WERI-Rb-1 (cell line): ENCODE measurements at regions not wholly inside any gene's neighbourhood (a gene's known extent, or its start where the extent isn't known, plus 50 kb on each side); places are given as distances from the start of the nearest gene placed in this dataset.

Source experiments
- DNase-seq: peaks from one replicate; pipeline ENCODE4 v3.0.0-alpha.2; 2020
- H3K27ac ChIP-seq: fragments of 250-450 bp; sonication (Bioruptor Pico); 2 replicates; pipeline ENCODE4 v1.5.1; 2020; ENCODE audit warnings: mild to moderate bottlenecking, moderate library complexity
- H3K27me3 ChIP-seq: fragments of 250-450 bp; sonication (Bioruptor Pico); 2 replicates; pipeline ENCODE4 v1.5.1; 2021; ENCODE audit warnings: mild to moderate bottlenecking, low read depth, moderate library complexity; ENCODE audit not compliant: insufficient read depth, severe bottlenecking
- H3K36me3 ChIP-seq: fragments of 250-450 bp; sonication (Bioruptor Pico); 2 replicates; pipeline ENCODE4 v1.5.1; 2020; ENCODE audit warnings: mild to moderate bottlenecking, moderate library complexity
- H3K4me3 ChIP-seq: 2 replicates; pipeline ENCODE4 v1.5.1; 2011; ENCODE audit warnings: low read depth, mild to moderate bottlenecking, control low read depth, low read length
- H3K9me3 ChIP-seq: fragments of 250-450 bp; sonication (Bioruptor Pico); 2 replicates; pipeline ENCODE4 v1.5.1; 2021; ENCODE audit warnings: mild to moderate bottlenecking, moderate library complexity; ENCODE audit not compliant: severe bottlenecking
- CTCF ChIP-seq: IDR thresholded peaks from 2 replicates; pipeline ENCODE4 v1.5.1; 2011; ENCODE audit warnings: low read depth, mild to moderate bottlenecking, control low read depth, inconsistent platforms, low read length

- H3K9me3 ChIP-seq, result no peaks in the 10 kb centered on the region
- no peaks in the 10 kb centered on the region for H3K27me3 ChIP-seq
- no peak overlapping the region for H3K27ac ChIP-seq
- no peaks in the 10 kb centered on the region for H3K36me3 ChIP-seq
- H3K4me3 ChIP-seq, result no peak overlapping the region
- DNase-seq, result no peak
- TF ChIP-seq CTCF, result no peak
Observed at GRCh38 chr2:120504936-120505705, 159.2 kb downstream of the INHBB start.

DNA sequence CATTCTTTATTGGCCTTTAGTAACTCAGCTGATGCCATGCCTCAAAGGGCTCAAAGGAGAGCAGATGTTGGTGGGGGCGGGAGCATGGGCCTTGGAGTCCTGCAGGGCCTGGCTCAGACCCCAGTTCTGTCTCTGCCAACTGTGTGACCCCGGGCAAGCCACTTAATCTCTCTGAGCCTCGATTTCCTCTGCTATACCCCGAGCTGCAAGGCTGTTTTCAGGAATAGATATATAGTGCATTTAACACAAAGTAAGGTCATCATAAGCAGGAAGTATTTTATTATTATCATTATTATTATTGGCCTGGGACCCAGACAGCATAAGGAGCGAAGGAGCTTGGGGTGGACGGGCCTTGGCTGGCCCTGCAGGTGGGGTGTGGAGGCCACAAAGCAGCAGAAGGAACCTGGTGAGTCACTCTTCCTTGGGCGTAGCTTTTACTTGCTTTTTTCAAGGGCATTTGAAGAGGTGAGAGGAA is 162.7 kb downstream of the INHBB start:
- no peaks in the 10 kb centered on the region for H3K36me3 ChIP-seq
- H3K9me3 ChIP-seq, result no peaks in the 10 kb centered on the region
- DNase-seq, result no peak
- no peak for TF ChIP-seq CTCF
- H3K4me3 ChIP-seq, result no peak overlapping the region
- H3K27me3 ChIP-seq, result no peaks in the 10 kb centered on the region
- H3K27ac ChIP-seq, result no peak overlapping the region

DNA sequence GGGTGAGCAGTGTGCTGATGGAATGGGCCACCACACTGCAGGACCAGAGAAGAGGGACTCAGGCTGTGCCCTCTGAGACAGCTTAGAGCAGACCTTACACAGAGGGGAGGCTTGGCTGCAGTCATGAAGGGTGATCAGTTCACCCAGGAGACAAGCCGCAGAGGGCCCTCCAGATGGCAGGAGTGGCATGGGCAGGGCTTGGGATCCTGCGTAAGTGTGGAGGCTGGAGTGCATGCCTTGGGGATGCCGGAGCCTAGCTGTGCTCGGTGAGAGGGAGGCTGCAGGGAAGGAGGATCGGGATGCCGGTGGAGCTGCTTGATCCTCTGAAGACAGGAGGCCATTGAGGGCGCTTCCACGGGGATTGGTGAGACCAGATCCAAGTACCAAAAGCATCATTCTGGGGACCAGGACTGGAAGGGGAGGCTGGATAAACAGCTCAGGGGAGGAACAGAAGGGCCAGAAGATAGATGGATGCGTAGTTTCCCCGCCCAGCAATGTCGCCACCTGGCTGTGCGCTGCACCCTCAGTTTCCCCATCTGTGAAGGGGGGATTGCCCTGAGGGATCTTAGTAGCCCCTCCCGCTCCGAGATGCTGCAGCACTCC is 163.4 kb downstream of the INHBB start:
- H3K4me3 ChIP-seq, result no peak overlapping the region
- no peaks in the 10 kb centered on the region for H3K9me3 ChIP-seq
- no peak overlapping the region for H3K27ac ChIP-seq
- no peaks in the 10 kb centered on the region for H3K36me3 ChIP-seq
- peak; percentile 9; the same call in 1 of the 2 replicates for TF ChIP-seq CTCF
- H3K27me3 ChIP-seq, result no peaks in the 10 kb centered on the region
- no peak for DNase-seq

DNA sequence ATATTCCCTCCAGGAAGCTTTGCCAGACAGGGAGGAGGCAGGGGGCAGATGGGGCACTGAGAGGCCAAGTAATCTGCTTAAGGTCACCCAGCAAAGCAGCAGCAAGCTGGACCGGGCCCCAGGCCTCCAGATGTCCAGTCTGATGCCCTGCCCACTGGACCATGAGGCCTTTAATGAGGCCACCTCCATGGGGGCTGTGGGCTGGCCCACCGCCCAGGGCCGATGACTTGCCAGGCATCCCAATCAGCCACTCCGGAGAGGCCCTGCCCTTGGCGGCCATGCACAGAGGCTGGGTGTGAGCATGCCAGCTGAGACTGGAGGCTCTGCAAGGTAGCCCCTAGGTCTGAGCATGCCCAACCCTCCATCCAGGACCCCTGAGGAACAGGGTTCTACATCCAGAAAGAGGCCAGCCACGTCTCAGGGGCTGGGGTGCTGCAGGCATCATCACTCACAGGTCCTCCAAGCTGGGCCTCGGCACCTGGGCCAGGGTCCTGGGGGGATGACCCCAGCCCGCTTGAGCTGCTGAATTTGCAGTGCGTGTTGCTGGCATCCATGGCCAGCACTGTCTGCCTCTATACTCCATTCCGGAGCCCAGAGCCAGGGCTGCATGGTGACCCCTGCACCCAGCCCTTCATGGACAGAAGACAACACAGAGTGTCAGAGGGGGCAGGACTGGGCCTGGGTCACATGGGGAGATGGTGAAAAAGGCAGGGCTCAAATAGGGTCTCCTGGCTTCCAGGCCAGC is 164.2 kb downstream of the INHBB start:
- DNase-seq, result peak; percentile 63
- no peaks in the 10 kb centered on the region for H3K36me3 ChIP-seq
- H3K27me3 ChIP-seq, result no peaks in the 10 kb centered on the region
- no peak for TF ChIP-seq CTCF
- H3K9me3 ChIP-seq, result no peaks in the 10 kb centered on the region
- no peak overlapping the region for H3K4me3 ChIP-seq
- peak overlapping the region; percentile 39 for H3K27ac ChIP-seq

DNA sequence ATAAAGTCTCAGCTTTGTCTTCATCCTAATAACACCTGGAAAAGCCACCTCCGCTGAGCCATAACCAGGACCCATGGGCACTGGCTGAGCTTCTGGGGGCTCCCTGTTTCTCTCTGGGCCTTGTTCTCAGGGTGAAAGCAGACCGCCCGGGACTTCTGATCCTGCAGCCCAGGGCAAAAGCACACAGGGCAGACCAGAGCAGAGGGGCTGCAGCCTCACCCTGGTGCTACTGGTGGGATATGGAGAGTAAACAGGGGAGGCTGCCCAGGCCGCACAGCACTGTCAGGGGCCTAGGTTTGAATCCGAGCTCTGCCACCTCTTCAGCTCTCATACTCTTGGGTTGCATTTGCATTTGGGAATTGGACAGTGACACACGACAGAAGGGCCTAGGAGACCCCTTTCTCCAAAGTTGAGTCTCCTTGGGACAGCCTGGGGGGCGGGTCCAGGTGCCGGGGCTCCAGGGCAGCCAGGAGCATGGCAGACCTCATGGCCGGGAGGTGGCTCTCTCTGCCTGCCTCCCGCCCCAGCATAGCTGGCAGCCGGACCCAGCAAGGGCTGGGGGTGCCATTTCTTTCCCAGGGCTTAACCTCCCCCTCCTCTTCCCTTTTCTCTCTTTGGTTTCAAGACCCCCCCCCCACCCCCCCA is 164.9 kb downstream of the INHBB start:
- no peak for DNase-seq
- H3K9me3 ChIP-seq, result no peaks in the 10 kb centered on the region
- no peaks in the 10 kb centered on the region for H3K27me3 ChIP-seq
- H3K27ac ChIP-seq, result peak overlapping the region; percentile 39
- no peak overlapping the region for H3K4me3 ChIP-seq
- no peaks in the 10 kb centered on the region for H3K36me3 ChIP-seq
- TF ChIP-seq CTCF, result no peak
